HG03064 (cell line): ENCODE measurements at regions not wholly inside any gene's neighbourhood (a gene's known extent, or its start where the extent isn't known, plus 50 kb on each side); places are given as distances from the start of the nearest gene placed in this dataset.

ENCODE experiments used
- ATAC-seq: cut with Tn5 transposase; IDR thresholded peaks from one replicate; pipeline ENCODE4 v1.9.1; 2021; ENCODE audit warnings: low read depth; ENCODE audit not compliant: unreplicated experiment

GRCh38 chr15:58294681-58295254, 137.0 kb upstream of the LIPC start:
- no peak for ATAC-seq

- no peak for ATAC-seq
These were observed 136.1 kb upstream of the LIPC start for GRCh38 chr15:58295637-58296215.

- ATAC-seq: no peak
These were observed 135.5 kb upstream of the LIPC start for GRCh38 chr15:58296276-58296675.

- no peak for ATAC-seq
These were observed 134.2 kb upstream of the LIPC start for GRCh38 chr15:58297639-58298038.

- no peak for ATAC-seq
These were observed 132.6 kb upstream of the LIPC start for GRCh38 chr15:58298879-58299850.

- ATAC-seq: no peak
These were observed 129.0 kb upstream of the LIPC start for GRCh38 chr15:58302832-58303231.

GRCh38 chr15:58303236-58303635, 128.6 kb upstream of the LIPC start:
- ATAC-seq: no peak

GRCh38 chr15:58306591-58307312, 125.0 kb upstream of the LIPC start:
- ATAC-seq: no peak

GRCh38 chr15:58307313-58307961, 124.4 kb upstream of the LIPC start:
- no peak for ATAC-seq

GRCh38 chr15:58308742-58309355, 122.9 kb upstream of the LIPC start:
- ATAC-seq: no peak

- no peak for ATAC-seq
These were observed 121.5 kb upstream of the LIPC start for GRCh38 chr15:58309963-58310928.

GRCh38 chr15:58311556-58311955, 120.2 kb upstream of the LIPC start:
- ATAC-seq: no peak

- no peak for ATAC-seq
These were observed 119.8 kb upstream of the LIPC start for GRCh38 chr15:58312031-58312430.

GRCh38 chr15:58313304-58313703, 118.5 kb upstream of the LIPC start:
- no peak for ATAC-seq

- no peak for ATAC-seq
These were observed 117.8 kb upstream of the LIPC start for GRCh38 chr15:58313810-58314592.

- no peak for ATAC-seq
These were observed 117.1 kb upstream of the LIPC start for GRCh38 chr15:58314593-58315216.

- ATAC-seq: no peak
These were observed 113.3 kb upstream of the LIPC start for GRCh38 chr15:58318517-58318916.

- no peak for ATAC-seq
These were observed 110.8 kb upstream of the LIPC start for GRCh38 chr15:58321034-58321433.
